ENCODE measurements at regions not wholly inside any gene's neighbourhood (a gene's known extent, or its start where the extent isn't known, plus 50 kb on each side); places are given as distances from the start of the nearest gene placed in this dataset.

DNA sequence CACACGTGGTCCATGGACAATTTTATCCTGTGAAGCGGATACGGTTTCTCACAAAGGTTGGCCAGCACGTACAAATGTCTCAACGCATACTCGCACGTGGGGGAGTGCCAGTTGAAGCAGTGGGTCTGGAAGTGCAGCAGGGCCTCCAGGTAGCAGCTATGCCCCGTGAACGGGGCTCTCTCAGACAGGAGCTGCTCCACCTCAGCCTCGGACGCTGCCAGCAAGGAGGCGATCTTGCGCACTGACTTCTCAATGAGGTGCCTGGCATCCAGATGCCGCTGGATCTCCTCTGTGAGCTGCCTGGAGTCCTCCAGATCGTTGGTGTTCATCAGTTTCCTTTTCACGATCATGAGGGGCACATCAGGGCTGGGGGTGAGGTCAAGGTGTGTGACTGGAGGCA is 2272.0 kb downstream of the PCDH9 start:
- DNase-seq, result no peak

DNA sequence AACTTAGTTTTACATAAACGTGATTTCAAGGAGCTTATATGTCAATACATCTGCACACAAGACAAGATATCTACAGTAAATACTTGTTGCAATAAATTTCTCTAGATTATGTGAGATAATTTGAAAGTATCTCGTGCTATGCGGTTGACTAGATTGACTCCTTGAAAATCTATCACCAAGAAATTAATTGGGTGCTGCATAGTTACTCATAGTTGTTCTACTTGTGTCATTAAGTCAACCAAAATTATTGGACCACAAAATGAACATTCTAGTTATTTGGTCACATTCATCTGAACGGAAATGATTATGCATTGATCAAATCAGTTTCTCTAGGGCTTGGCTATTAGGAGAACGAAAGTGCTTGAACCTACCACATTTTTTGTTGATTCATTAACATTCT is 2291.5 kb downstream of the PCDH9 start:
- DNase-seq, result no peak

DNA sequence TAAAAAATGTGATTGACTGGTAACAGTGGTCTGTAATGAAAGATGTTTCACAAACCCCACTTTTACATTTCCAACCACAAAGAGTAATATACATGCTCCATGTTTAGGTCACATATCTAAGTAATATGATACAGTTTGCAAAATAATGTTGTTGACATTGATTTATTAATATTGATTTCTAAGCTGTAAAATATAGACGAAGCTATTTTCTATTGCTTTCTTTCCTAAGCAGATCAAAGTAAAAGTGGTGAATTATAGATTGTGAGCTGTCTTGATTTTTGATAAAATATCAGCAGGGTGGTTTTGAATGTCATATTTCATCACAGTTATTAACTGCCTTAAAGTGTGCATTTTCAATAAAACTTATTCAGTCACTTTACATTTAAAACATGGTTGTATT is 2292.8 kb downstream of the PCDH9 start:
- DNase-seq, result no peak

DNA sequence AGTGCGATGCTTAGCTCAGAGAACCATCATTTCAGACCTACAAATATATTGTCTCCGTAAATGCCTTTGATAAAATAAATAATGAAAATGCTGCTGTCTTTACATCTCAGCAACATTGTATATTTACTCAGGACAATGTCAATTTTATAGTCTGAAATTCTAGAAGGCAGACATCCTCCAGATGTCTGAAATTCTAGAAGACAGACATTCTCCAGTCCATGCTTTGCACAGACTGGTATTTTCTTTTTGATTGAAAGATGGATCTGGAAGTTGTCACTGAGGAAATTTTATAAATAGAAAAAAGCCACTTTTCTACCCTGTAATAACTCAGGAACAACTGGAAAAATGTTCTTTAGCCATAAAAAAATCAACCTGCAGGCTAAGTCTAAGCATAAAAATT is 2293.3 kb downstream of the PCDH9 start:
- no peak for DNase-seq

DNA sequence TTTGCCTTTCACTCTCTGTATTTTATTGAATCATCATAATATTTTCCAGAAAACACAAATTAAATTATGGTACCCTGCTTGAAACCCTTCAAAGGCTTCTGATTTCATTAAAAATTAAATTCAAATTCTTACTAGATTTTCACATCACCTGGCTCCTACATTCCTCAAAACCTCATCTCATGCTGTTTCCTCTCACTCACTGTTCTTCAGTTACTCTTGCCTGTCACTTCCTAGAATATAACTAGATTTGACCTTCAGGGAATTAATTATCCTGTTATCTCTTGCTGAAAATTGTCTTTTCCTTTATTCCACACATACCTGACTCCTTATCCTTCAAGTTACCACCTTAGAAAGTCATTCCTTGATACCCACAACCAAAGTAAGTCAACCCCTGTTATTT is 2294.7 kb downstream of the PCDH9 start:
- DNase-seq, result no peak

DNA sequence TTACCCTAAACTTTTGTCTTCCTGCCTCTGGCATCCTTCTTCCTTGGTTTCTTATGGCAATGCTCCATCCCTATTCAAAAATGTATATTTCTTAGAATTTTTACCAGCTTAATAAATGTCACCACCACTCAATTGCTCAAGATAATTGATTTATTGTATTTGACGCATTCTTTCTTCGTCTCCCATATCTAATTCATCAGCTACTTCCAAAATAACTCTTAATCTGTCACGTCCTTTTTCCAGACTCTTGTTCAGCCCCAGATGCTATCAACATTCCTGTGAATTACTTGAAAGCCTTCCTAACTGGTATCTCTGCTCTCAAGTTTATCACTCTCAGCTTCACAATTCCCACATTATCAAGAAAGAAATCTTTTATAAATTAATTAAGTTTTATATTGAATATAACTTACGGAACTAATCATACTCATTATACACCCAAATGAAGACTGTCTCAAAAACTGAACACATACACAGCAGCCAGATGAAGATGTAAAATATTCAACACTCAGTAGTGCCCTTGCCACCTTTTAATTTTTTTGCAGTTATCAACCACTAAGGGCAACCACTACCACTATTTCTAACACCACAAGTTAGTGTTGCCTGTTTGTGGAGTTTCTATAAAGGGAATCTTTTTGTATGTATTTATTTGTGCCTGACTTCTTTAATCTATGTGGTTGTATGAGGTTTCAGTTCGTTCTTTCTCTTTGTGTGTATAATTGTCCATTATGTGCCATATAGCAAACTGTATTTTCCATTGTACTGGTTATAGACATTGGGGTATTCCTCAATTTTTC is 2295.4 kb downstream of the PCDH9 start:
- DNase-seq, result no peak

DNA sequence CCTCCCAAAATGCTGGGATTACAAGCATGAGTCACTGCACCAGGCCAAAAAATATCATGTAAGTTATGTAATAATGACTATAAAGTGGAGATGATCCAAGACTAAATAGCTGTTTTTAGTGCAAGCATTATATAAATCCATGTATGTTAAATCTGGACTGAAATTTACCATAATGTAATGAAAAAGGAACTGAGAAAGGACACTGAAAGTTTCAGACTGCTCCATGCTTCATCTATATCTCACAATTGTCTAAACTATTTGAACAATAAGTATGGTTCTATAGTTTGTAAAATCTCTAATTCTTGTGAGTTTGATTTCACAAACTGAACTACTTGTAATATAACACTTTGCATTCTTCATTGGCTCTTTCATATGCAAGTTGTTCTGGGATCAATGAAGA is 2299.5 kb downstream of the PCDH9 start:
- no peak for DNase-seq

DNA sequence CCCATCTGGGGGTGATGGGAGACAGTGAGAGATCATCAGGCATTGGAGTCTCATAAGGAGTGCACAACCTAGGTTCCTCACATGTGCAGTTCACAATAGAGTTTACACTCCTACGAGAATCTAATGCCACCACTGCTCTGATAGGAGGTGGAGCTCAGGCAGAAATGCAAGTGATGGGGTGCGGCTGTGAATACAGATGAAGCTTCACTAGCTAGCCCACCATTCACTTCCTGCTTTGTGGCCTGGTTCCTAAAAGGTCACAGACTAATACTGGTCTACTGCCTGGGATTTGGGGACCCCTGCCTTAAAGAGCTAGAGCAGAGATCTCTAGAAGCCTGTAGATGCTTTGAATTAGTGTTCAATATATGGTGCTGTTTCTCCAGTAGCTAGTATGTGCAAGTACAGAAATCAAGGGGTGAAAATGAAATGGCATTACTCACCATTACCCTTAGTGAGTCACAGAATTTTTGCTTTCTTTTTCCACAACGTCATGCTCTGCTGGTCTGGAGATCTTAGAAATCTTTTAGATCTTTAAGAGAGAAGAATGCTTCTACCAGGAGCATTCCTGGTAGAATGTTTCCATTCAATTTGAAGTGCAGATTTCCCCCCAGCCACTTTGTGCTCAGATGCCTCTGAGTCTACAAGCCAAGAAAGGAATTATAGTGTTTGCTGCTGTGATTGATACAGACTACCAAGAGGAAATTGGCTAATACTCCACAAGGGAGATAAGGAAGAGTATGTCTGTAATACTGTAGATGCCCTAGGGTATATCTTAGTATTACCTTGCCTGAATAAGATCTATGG is 2301.2 kb downstream of the PCDH9 start:
- no peak for DNase-seq

DNA sequence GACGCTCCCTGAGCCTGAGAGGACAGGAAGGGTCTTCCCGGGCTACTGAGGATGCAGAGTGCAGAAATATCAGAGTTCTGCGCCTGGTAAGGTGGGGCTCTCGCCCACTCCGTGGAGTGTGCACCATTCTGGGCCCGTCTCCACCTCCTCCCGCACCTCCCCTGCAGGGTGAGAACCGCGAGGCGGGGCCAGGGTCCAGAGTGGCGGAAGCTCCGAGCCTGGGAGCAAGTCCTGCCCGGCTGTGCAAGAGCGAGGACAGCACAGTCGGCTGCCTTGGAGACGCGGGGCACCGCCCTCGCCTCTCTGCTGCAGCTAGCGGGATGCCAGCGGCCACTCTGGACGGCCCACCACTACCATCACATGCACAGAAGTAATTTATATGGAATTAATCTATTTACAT is 2304.4 kb downstream of the PCDH9 start:
- no peak for DNase-seq

DNA sequence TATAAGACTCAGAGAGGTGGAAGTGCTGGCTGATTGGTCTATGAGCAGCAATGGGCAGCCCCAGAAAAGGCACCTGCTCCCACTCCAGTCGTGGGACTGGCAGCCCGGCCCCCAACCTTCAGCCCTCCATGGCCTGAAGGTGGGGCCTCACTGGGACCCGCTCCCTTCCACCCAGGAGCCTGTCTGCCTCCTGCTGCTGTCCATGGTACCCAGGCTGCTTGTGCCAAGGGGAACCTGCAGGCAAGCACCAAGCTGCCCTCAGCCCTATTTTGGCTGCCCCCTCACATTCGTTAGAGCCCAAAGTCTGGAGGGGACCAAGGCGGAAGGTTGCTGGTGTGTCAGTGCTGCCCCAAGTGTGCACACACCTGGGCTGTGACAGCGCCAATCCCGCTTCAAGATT is 2304.9 kb downstream of the PCDH9 start:
- DNase-seq, result no peak

DNA sequence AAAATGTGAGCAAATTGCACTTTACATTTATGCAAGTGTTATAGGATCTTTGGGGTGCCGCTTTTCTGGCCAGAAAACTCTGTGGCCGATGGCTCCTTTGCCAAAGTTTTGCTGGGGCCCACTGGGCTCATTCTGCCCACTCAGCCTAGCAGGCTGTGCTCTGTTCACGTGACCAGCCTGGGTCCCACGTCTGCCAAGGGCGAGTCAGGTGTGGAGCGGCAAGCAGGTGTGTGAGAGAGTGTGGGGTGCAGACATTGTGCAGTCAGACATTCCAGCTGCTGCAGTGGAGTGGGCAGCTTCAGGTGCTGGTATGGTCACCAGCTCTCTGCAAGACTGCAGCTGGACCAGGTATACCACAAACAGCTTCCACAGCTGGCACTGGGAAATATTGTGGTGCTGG is 2305.7 kb downstream of the PCDH9 start:
- DNase-seq, result no peak

DNA sequence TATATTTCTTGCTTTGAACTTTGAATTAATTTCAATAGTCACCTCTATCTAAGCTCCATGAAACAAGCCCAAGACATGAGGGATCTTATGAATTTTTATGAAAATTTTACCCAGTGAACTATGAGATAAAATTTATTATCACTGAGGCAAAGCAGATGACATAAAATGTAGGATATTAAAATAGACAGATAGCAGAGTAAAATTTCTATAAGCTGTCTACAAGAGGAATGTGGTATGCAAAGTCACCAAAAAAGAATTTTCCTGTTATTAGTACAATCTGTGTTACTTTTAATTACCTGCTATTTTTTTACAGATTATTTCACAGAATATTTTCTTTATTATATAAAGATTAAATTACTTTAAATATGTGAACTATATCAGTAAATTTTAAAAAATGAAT is 2312.6 kb downstream of the PCDH9 start:
- DNase-seq, result no peak

DNA sequence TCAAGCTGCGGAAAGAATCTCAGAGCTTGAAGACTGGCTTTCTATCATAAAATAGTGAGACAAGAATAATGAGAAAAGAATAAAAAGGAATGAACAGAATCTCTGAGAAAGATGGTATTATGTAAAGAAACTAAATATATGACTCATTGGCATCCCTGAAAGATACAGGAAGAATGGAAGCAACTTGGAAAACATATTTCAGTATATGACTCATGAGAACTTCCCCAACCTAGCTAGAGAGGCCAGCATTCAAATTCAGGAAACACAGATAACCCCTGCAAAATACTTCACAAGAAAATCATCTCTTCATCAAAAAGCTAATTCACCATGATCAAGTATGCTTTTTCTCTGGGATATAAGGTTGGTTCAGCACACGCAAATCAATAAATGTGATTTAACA is 2318.0 kb downstream of the PCDH9 start:
- DNase-seq, result no peak

DNA sequence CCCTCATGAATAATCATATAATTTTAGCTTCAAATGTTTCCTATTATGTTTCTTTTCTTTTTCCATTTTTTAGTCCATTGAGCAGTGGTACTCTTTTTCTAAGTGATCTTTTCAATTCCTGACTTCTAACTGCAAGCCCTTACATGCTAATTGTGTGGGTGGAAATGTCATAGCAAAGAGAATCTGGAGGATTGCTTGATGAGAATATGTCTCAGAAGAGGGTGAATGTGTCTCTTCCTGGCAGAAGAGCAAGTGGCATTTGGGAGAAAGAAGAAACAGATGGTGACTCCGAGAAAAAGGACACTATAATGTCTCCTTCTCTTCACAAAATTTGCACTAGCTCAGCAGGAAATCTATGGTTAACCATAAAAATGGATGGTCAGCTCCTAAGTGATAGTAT is 2320.0 kb downstream of the PCDH9 start:
- DNase-seq, result no peak

DNA sequence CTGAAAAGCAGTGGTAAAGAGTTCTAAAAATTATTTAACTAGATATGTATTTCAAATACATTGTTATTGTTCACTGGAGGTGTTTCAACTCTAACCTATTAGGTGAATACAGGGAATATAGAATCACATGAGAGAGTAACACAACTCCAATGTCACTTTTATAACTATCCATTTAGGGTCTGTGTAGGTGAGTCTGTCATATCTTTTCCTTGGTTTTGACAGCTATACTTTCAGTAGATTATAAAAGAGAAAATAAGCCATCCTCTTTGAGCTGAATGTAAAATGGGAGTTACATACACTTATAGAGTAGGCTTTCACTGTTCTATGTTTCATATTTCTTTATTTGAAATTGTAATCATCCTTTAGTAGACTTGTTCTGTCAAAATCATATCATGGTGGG is 2321.0 kb downstream of the PCDH9 start:
- no peak for DNase-seq

DNA sequence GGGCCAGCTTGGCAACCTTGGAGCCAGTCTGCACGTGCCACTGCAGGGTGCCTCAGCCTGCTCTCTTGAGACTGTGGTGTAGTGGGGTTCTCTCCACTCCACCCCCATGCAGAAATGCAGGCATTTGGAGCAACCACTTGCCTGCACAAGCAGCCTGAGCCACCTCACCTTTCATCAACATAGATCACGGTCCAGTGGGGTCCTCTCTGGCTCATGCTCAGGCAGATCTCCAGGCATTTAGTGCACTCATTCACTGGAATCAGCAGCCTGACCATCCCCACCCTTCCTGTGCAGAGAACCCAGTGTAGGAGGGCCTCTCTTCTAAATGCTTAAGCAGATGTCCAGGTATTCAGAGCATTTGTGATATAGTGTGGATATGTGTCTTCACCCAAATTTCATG is 2330.1 kb downstream of the PCDH9 start:
- no peak for DNase-seq

DNA sequence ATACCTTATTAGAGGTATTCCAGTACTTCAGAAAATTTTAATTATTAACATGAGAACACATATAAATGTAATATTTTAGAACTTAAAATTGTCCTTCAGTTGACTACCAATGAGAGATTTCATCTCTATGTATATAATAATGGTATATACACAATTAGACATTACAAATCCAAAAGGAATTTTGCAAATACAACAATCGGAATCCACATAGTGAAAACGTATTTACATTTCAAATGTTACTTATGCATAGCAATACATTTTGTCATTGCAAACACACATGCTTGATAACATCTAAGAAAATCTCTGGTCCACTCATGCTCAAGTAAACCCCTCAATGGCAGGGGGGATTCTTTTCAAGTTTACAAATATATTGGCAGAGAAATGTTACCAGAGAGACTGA is 2345.2 kb downstream of the PCDH9 start:
- DNase-seq, result no peak

DNA sequence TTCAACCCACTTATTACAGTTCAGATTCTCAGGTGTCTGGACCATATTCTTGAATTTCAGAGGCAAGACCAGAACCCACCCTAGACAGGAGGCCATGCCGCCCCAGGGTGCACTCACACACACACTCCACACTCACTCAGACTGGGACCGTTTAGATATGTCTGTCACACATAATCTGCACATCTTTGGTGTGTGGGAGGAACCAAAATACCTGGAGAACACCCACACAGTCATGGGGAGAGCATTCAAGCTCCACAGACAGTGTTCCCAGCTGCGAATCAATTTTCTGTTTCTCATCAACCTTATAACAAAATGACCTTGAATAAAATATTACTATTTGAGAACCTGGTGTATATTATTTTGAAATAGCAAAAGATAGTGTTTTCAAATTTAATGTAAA is 2353.0 kb downstream of the PCDH9 start:
- no peak for DNase-seq

DNA sequence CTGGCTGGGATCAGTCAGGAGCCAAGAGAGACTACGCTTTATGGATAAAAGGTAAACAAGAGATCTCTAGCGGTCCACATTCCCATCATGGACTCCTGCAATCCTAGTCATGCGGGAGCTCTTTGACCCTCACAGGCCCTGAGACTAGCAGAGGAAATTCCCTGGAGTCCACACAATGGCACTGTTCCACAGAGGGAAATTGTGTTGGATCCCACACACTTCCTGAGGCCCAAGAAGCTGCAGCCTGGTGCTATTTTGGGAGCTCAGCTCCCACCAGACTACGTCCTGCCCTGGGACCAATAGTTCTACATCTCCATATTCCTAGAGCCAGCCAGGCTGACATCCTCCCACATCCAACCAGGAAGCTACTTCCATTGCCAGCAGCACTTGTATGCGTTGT is 2358.4 kb downstream of the PCDH9 start:
- no peak for DNase-seq

DNA sequence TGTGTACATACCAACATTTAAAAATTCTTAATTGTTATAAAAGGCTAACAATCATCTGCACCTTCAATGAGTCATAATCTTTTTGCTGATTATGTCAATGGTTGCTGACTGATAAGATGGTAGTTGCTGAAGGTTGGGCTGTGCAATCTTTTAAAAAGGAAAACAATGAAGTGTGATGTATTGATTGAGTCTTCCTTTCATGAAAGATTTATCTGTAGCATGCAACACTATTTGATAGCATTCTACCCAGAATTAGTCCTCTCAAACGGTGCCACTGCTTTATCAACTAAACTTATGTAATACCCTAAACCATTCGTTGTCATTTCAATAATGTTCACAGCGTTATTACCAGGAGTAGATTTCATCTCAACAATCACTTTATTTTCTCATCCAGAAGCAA is 2360.6 kb downstream of the PCDH9 start:
- no peak for DNase-seq

DNA sequence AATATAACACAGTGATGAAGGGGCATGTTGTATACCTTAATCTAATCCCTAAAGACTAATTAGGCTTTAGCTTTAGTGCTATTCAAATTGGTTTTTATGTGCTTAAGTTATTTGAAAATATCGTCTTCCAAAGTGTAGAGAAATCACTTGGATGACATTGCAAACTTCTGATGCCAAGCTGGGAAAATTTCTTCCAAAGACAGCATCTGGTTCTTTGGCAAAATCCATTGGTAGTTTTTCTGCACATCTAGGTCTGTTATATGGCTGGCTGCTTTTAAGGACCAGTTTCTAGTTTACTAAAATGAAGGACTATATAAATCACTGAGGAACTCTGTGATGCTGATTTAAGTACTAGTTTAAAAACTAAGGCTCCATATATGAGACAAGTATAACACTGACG is 2362.3 kb downstream of the PCDH9 start:
- DNase-seq, result no peak

DNA sequence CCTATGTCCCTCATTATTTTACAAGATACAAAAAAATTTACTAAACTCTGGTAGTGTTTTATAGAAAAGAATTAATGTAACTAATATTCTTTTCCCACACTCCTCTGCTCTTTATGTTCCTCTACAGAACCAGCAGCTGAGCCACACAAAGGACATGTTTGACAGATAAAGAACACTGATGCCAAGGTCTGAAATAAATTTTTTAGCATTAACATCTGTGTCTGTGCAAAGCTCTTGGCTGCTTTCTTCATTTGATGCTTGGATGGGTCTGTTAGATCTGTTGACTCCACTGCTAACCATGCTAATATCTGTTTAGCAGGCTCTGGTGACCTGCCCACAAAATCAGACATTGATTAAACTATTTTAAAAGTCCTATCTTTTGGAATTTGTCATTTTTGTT is 2363.8 kb downstream of the PCDH9 start:
- DNase-seq, result no peak

DNA sequence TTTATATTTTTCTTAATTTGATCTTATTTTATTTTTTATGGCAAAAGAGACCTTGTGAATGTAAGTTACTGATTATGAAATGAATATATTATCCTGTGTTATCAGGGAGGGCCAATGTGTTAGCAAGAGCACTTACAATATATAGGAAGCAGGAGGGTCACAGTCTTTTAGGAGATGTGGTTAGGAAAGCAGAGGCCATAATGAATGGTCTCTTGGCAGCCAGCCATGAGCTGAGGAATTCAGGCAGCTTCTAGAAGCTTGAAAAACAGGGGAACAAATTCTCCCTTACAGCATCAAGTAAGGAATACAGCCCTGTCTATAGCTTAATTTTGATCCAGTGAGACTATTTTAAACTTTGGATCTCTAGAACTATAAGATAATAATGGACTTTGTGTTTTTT is 2374.6 kb downstream of the PCDH9 start:
- no peak for DNase-seq

DNA sequence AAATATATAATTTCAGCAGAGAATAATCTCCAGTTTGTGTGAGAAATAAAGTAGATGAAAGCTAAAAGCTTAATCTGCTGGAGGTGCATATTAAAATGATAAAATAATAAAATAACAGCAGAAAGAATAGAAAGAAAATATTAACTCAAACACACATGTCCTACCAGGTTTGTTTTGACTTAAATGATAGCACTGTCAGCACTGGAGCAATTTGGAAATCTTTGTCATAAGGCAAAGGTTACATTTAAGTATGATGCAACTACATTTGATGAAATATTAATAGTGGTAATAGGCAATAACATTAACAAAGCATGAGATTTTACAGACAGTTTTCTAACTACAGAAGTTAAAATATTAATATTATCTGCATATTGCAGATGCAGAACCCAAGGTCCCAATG is 2380.1 kb downstream of the PCDH9 start:
- no peak for DNase-seq

DNA sequence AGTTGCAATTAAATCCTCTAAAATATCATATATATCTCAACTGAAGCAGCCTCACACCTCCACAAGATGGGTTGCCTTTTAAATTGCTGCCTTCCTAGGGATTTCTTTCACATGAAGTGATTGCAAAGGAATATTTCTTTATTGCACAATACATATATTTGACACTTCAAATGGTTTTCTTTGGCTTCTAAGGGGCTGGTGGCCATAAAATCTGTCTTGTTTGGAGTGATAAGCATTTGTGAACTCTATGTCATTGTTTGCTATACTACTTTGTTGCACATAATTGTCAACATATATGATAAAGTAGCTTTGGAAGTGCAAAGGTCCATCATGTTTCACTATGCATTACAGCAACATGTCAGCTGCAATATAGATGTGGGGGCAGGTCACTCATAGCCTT is 2380.9 kb downstream of the PCDH9 start:
- DNase-seq, result no peak

Data from NCI-H1436 (cell line).